H9 (cell line): ENCODE measurements at regions not wholly inside any gene's neighbourhood (a gene's known extent, or its start where the extent isn't known, plus 50 kb on each side); places are given as distances from the start of the nearest gene placed in this dataset.

Source experiments
- DNase-seq: peaks from one replicate; pipeline ENCODE4 v3.0.0-alpha.2; 2017
- H2AFZ ChIP-seq: one replicate; pipeline ENCODE4 v1.6.1; 2013; ENCODE audit warnings: mild to moderate bottlenecking, low read length, control low read depth, moderate library complexity
- H2AK5ac ChIP-seq: 2 replicates; pipeline ENCODE4 v1.6.1; 2013; ENCODE audit warnings: low read length, control low read depth, mixed read lengths; ENCODE audit not compliant: insufficient read length
- H2BK120ac ChIP-seq: one replicate; pipeline ENCODE4 v1.6.1; 2013; ENCODE audit warnings: low read depth, mild to moderate bottlenecking, low read length, control low read depth, inconsistent platforms; ENCODE audit not compliant: poor library complexity, severe bottlenecking
- H2BK12ac ChIP-seq: 2 replicates; pipeline ENCODE4 v1.6.1; 2013; ENCODE audit warnings: low read length, control low read depth, mixed read lengths, low read depth; ENCODE audit not compliant: insufficient read length
- H2BK15ac ChIP-seq: 2 replicates; pipeline ENCODE4 v1.6.1; 2013; ENCODE audit warnings: low read depth, low read length, control low read depth
- H2BK20ac ChIP-seq: one replicate; pipeline ENCODE4 v1.6.1; 2013; ENCODE audit warnings: low read depth, mild to moderate bottlenecking, low read length, control low read depth, inconsistent platforms; ENCODE audit not compliant: poor library complexity, severe bottlenecking
- H2BK5ac ChIP-seq: 2 replicates; pipeline ENCODE4 v1.6.1; 2013; ENCODE audit warnings: low read length, control low read depth, mixed read lengths; ENCODE audit not compliant: insufficient read length
- H3K14ac ChIP-seq: 2 replicates; pipeline ENCODE4 v1.6.1; 2013; ENCODE audit warnings: low read length, control low read depth; ENCODE audit not compliant: insufficient read depth
- H3K18ac ChIP-seq: 2 replicates; pipeline ENCODE4 v1.6.1; 2013; ENCODE audit warnings: low read depth, mild to moderate bottlenecking, mixed read lengths, low read length, control low read depth; ENCODE audit not compliant: insufficient read length
- H3K23ac ChIP-seq: 2 replicates; pipeline ENCODE4 v1.6.1; 2013; ENCODE audit warnings: low read length, control low read depth, mixed read lengths, low read depth; ENCODE audit not compliant: insufficient read length
- H3K23me2 ChIP-seq: 2 replicates; pipeline ENCODE4 v1.6.1; 2013; ENCODE audit warnings: low read depth, mild to moderate bottlenecking, mixed read lengths, low read length, control low read depth; ENCODE audit not compliant: insufficient read length, poor library complexity, severe bottlenecking
- H3K27ac ChIP-seq: 2 replicates; pipeline ENCODE4 v1.5.1; 2013; ENCODE audit warnings: low read length, control low read depth, mixed read lengths, low read depth; ENCODE audit not compliant: insufficient read length
- H3K27me3 ChIP-seq: 2 replicates; pipeline ENCODE4 v1.6.1; 2013; ENCODE audit warnings: low read length, control low read depth, inconsistent platforms; ENCODE audit not compliant: insufficient read depth
- H3K4ac ChIP-seq: 2 replicates; pipeline ENCODE4 v1.6.1; 2013; ENCODE audit warnings: low read depth, mild to moderate bottlenecking, control low read depth, inconsistent platforms, low read length, moderate library complexity
- H3K4me1 ChIP-seq: 2 replicates; pipeline ENCODE4 v1.6.1; 2013; ENCODE audit warnings: low read length, control low read depth, inconsistent platforms; ENCODE audit not compliant: insufficient read depth
- H3K4me2 ChIP-seq: 2 replicates; pipeline ENCODE4 v1.6.1; 2013; ENCODE audit warnings: low read length, control low read depth, mixed read lengths; ENCODE audit not compliant: insufficient read length, insufficient read depth
- H3K56ac ChIP-seq: 2 replicates; pipeline ENCODE4 v1.6.1; 2013; ENCODE audit warnings: low read depth, mild to moderate bottlenecking, mixed read lengths, low read length, control low read depth; ENCODE audit not compliant: insufficient read length
- H3K79me1 ChIP-seq: 2 replicates; pipeline ENCODE4 v1.6.1; 2013; ENCODE audit warnings: low read depth, mild to moderate bottlenecking, moderate library complexity, low read length, control low read depth, inconsistent platforms; ENCODE audit not compliant: insufficient read depth, poor library complexity, severe bottlenecking
- H3K79me2 ChIP-seq: 2 replicates; pipeline ENCODE4 v1.6.1; 2013; ENCODE audit warnings: low read length, control low read depth, inconsistent platforms; ENCODE audit not compliant: insufficient read depth
- H3K9ac ChIP-seq: 2 replicates; pipeline ENCODE4 v1.6.1; 2013; ENCODE audit warnings: low read length, control low read depth, mixed read lengths; ENCODE audit not compliant: insufficient read length; ENCODE audit errors: extremely low read depth
- H3K9me3 ChIP-seq: one replicate; pipeline ENCODE4 v1.6.1; 2013; ENCODE audit warnings: low read depth, low read length, inconsistent platforms; ENCODE audit not compliant: control insufficient read depth
- H3T11ph ChIP-seq: one replicate; pipeline ENCODE4 v1.6.1; 2013; ENCODE audit warnings: mild to moderate bottlenecking, low read length, control low read depth, inconsistent platforms
- H4K20me1 ChIP-seq: one replicate; pipeline ENCODE4 v1.6.1; 2013; ENCODE audit not compliant: control insufficient read depth, insufficient read length, insufficient read depth
- H4K5ac ChIP-seq: 2 replicates; pipeline ENCODE4 v1.6.1; 2013; ENCODE audit warnings: low read depth, mild to moderate bottlenecking, mixed read lengths, low read length, control low read depth; ENCODE audit not compliant: insufficient read length
- H4K8ac ChIP-seq: replicated peaks from 2 replicates; pipeline ENCODE4 v1.6.1; 2013; ENCODE audit warnings: low read length, control low read depth, mixed read lengths, low read depth; ENCODE audit not compliant: insufficient read length
- H4K91ac ChIP-seq: 2 replicates; pipeline ENCODE4 v1.6.1; 2013; ENCODE audit warnings: low read depth, mild to moderate bottlenecking, moderate library complexity, mixed read lengths, low read length, control low read depth; ENCODE audit not compliant: insufficient read length
- H3K27ac Mint-ChIP-seq, 3 experiments: 2 replicates in 2 of 3; 3 replicates in 1 of 3; pipeline ENCODE4 v1.8.0; 2020 to 2021; ENCODE audit warnings: mixed read lengths in 3 of 3, mild to moderate bottlenecking in 1 of 3, moderate library complexity in 1 of 3
- H3K27me3 Mint-ChIP-seq: 2 replicates; pipeline ENCODE4 v1.8.0; 2021; ENCODE audit warnings: low read depth, mild to moderate bottlenecking, moderate library complexity, mixed read lengths
- H3K36me3 Mint-ChIP-seq, 3 experiments: 2 replicates in 2 of 3; 3 replicates in 1 of 3; pipeline ENCODE4 v1.8.0; 2020 to 2021; ENCODE audit warnings: low read depth in 3 of 3, mixed read lengths in 3 of 3; ENCODE audit not compliant: insufficient read depth in 1 of 3
- H3K4me1 Mint-ChIP-seq, 2 experiments: 2 replicates each; pipeline ENCODE4 v1.8.0; 2020; ENCODE audit warnings: mixed read lengths in 2 of 2
- H3K4me3 Mint-ChIP-seq, 2 experiments: 2 replicates in 1 of 2; 3 replicates in 1 of 2; pipeline ENCODE4 v1.8.0; 2020 to 2021; ENCODE audit warnings: mild to moderate bottlenecking in 2 of 2, mixed read lengths in 2 of 2, moderate library complexity in 1 of 2
- H3K9me3 Mint-ChIP-seq, 2 experiments: 2 replicates in 1 of 2; 3 replicates in 1 of 2; pipeline ENCODE4 v1.8.0; 2020; ENCODE audit warnings: mild to moderate bottlenecking in 2 of 2, mixed read lengths in 2 of 2, moderate library complexity in 1 of 2
- WGBS: extraction: QIAGEN DNeasy Blood & Tissue Kit; methylation state at CpG from one replicate; pipeline ENCODE4 v1.1.7; 2013; ENCODE audit warnings: missing lambda C conversion rate, low lambda C conversion rate, mixed read lengths; ENCODE audit not compliant: insufficient read length; ENCODE audit errors: extremely low coverage; 5-methylcytosine and 5-hydroxymethylcytosine counted together
- TF ChIP-seq, protein P1 (sequence below): fragments of 200-600 bp; sonication (generic); conservative IDR thresholded peaks from 3 replicates; pipeline ENCODE4 v1.8.0; 2021; ENCODE audit warnings: antibody characterized with exemption, mild to moderate bottlenecking

- Histone ChIP-seq H2BK12ac (no peak overlapping the region), H3K9me3 (no peaks in the 10 kb centered on the region), H2AK5ac (no peak overlapping the region), H3K27me3 (no peaks in the 10 kb centered on the region), H2BK120ac (no peak overlapping the region), H3K4ac (no peak overlapping the region), H4K20me1 (no peaks in the 10 kb centered on the region), H3T11ph (no peak overlapping the region), H2AFZ (no peak overlapping the region), H3K23me2 (no peaks in the 10 kb centered on the region), H3K27ac (no peak overlapping the region), H4K8ac (no peak overlapping the region), H3K4me1 (no peaks in the 10 kb centered on the region), H4K5ac (no peak overlapping the region), H3K18ac (no peak overlapping the region), H3K79me2 (no peaks in the 10 kb centered on the region), H2BK20ac (no peak overlapping the region), H3K4me2 (no peak overlapping the region), H3K56ac (no peak overlapping the region), H3K14ac (no peak overlapping the region), H3K79me1 (no peaks in the 10 kb centered on the region), H3K23ac (no peak overlapping the region), H2BK15ac (no peak overlapping the region), H2BK5ac (no peak overlapping the region), H4K91ac (no peak overlapping the region), H3K9ac (no peak overlapping the region)
- Mint-ChIP-seq H3K27me3 (peaks cover 24% of the 10 kb centered on the region), H3K27ac (no peak overlapping the region), H3K9me3 (peaks cover 0 to 1% of the 10 kb centered on the region in 2 experiments; a peak in 1 of 5 replicates), H3K36me3 (no peaks in the 10 kb centered on the region), H3K4me3 (no peak overlapping the region), H3K4me1 (peaks cover 9 to 11% of the 10 kb centered on the region in 2 experiments)
- no peak for DNase-seq
- no CpG with 5 or more reads among the region's 3 CpGs for WGBS
- TF ChIP-seq, protein P1, sequence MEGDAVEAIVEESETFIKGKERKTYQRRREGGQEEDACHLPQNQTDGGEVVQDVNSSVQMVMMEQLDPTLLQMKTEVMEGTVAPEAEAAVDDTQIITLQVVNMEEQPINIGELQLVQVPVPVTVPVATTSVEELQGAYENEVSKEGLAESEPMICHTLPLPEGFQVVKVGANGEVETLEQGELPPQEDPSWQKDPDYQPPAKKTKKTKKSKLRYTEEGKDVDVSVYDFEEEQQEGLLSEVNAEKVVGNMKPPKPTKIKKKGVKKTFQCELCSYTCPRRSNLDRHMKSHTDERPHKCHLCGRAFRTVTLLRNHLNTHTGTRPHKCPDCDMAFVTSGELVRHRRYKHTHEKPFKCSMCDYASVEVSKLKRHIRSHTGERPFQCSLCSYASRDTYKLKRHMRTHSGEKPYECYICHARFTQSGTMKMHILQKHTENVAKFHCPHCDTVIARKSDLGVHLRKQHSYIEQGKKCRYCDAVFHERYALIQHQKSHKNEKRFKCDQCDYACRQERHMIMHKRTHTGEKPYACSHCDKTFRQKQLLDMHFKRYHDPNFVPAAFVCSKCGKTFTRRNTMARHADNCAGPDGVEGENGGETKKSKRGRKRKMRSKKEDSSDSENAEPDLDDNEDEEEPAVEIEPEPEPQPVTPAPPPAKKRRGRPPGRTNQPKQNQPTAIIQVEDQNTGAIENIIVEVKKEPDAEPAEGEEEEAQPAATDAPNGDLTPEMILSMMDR, result no peak
Measured at GRCh38 chr17:73769479-73769878, 125.2 kb upstream of the SDK2 start.
